ENCODE measurements at regions not wholly inside any gene's neighbourhood (a gene's known extent, or its start where the extent isn't known, plus 50 kb on each side); places are given as distances from the start of the nearest gene placed in this dataset.

- TF ChIP-seq SREBF1 (IDR thresholded peaks at IDR 0.05; ENCODE audit: low read length) (no peak), GABPA (IDR thresholded peaks at IDR 0.05; ENCODE audit: low read depth) (no peak), RAD51 (IDR thresholded peaks at IDR 0.05) (no peak), LARP7 (IDR thresholded peaks at IDR 0.05) (no peak), SREBF2 (IDR thresholded peaks at IDR 0.05; ENCODE audit: low read length) (no peak), RAD21 (IDR thresholded peaks at IDR 0.05; ENCODE audit: insufficient read depth, low read depth, low read length) (no peak), EGR1 (IDR thresholded peaks at IDR 0.05; ENCODE audit: borderline replicate concordance in 1 of 2, low read depth in 2 of 2, low read length in 2 of 2) (no peak), ZNF207 (IDR thresholded peaks at IDR 0.05; ENCODE audit: borderline replicate concordance) (no peak), E2F8 (IDR thresholded peaks at IDR 0.05; ENCODE audit: low read depth, partially characterized antibody) (no peak), SIN3A (IDR thresholded peaks at IDR 0.05; ENCODE audit: low read depth, low read length) (no peak), TAF1 (IDR thresholded peaks at IDR 0.05; ENCODE audit: borderline replicate concordance, low read depth, low read length) (no peak), ZNF592 (IDR thresholded peaks at IDR 0.05) (no peak), ZNF217 (IDR thresholded peaks at IDR 0.05) (no peak), ATF7 (IDR thresholded peaks at IDR 0.05; ENCODE audit: low read depth) (no peak)
- TF ChIP-seq, protein P1, sequence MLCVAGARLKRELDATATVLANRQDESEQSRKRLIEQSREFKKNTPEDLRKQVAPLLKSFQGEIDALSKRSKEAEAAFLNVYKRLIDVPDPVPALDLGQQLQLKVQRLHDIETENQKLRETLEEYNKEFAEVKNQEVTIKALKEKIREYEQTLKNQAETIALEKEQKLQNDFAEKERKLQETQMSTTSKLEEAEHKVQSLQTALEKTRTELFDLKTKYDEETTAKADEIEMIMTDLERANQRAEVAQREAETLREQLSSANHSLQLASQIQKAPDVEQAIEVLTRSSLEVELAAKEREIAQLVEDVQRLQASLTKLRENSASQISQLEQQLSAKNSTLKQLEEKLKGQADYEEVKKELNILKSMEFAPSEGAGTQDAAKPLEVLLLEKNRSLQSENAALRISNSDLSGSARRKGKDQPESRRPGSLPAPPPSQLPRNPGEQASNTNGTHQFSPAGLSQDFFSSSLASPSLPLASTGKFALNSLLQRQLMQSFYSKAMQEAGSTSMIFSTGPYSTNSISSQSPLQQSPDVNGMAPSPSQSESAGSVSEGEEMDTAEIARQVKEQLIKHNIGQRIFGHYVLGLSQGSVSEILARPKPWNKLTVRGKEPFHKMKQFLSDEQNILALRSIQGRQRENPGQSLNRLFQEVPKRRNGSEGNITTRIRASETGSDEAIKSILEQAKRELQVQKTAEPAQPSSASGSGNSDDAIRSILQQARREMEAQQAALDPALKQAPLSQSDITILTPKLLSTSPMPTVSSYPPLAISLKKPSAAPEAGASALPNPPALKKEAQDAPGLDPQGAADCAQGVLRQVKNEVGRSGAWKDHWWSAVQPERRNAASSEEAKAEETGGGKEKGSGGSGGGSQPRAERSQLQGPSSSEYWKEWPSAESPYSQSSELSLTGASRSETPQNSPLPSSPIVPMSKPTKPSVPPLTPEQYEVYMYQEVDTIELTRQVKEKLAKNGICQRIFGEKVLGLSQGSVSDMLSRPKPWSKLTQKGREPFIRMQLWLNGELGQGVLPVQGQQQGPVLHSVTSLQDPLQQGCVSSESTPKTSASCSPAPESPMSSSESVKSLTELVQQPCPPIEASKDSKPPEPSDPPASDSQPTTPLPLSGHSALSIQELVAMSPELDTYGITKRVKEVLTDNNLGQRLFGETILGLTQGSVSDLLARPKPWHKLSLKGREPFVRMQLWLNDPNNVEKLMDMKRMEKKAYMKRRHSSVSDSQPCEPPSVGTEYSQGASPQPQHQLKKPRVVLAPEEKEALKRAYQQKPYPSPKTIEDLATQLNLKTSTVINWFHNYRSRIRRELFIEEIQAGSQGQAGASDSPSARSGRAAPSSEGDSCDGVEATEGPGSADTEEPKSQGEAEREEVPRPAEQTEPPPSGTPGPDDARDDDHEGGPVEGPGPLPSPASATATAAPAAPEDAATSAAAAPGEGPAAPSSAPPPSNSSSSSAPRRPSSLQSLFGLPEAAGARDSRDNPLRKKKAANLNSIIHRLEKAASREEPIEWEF (IDR thresholded peaks at IDR 0.05; ENCODE audit: insufficient replicate concordance, low read depth, low read length): no peak
- intact Hi-C loops (cut with micrococcal nuclease; ENCODE audit: unreplicated experiment): no loop called here
- no peak overlapping the region for H3K4me3 ChIP-seq
- no peak overlapping the region for H3K4me2 ChIP-seq (ENCODE audit: control insufficient read depth, insufficient read depth)
- no peaks in the 10 kb centered on the region for H3K4me1 ChIP-seq (ENCODE audit: control insufficient read depth, insufficient read depth, low read length)
- H3K36me3 ChIP-seq (ENCODE audit: control insufficient read depth in 2 of 2, insufficient read depth in 2 of 2, low read length in 1 of 2): no peaks in the 10 kb centered on the region
- H2AFZ ChIP-seq (ENCODE audit: control insufficient read depth, low read depth, low read length): no peak overlapping the region
- DNase-seq (ENCODE audit: low read depth, low spot score) (no peak), FAIRE-seq (no peak), ATAC-seq (no peak)
- H3K27ac ChIP-seq (ENCODE audit: control insufficient read depth, insufficient read depth): no peak overlapping the region
- no peak overlapping the region for H3K9ac ChIP-seq (ENCODE audit: control insufficient read depth, insufficient read depth, low read length)
- ChIA-PET CTCF (no interaction called here), SMC1A (ENCODE audit: uncharacterized antibody, unreplicated experiment) (no interaction called here), RAD21 (ENCODE audit: unreplicated experiment) (no interaction called here), POLR2A (no interaction called here)
- BruUV-seq (replicated peaks): no TSS peak
- no peaks in the 10 kb centered on the region for H3K79me2 ChIP-seq (ENCODE audit: control insufficient read depth, insufficient read depth, low read length)
- no peaks in the 10 kb centered on the region for H4K20me1 ChIP-seq (ENCODE audit: control insufficient read depth, insufficient read depth)
- H3K9me3 ChIP-seq (replicated peaks; ENCODE audit: control insufficient read depth, insufficient read depth, low read length): no peaks in the 10 kb centered on the region
- H3K27me3 ChIP-seq (replicated peaks in 1 of 2; ENCODE audit: control insufficient read depth in 2 of 2, insufficient read depth in 2 of 2, low read length in 1 of 2): no peaks in the 10 kb centered on the region; a peak in 1 of 4 replicates
- in situ Hi-C loops (cut with MboI): no loop called here
- 55% methylated on average over 9 of the region's 9 CpGs for WGBS (ENCODE audit: insufficient coverage, insufficient replicate concordance, low lambda C conversion rate, missing lambda C conversion rate)
Measured at GRCh38 chr2:118557791-118558190, 289.7 kb downstream of the EN1 start.

Data from GM12878 (cell line).